GM19397 (cell line): ENCODE measurements at regions not wholly inside any gene's neighbourhood (a gene's known extent, or its start where the extent isn't known, plus 50 kb on each side); places are given as distances from the start of the nearest gene placed in this dataset.

Experiments
- ATAC-seq: cut with Tn5 transposase; IDR thresholded peaks from one replicate; pipeline ENCODE4 v1.9.1; 2021; ENCODE audit warnings: mild to moderate bottlenecking, moderate library complexity; ENCODE audit not compliant: unreplicated experiment

DNA sequence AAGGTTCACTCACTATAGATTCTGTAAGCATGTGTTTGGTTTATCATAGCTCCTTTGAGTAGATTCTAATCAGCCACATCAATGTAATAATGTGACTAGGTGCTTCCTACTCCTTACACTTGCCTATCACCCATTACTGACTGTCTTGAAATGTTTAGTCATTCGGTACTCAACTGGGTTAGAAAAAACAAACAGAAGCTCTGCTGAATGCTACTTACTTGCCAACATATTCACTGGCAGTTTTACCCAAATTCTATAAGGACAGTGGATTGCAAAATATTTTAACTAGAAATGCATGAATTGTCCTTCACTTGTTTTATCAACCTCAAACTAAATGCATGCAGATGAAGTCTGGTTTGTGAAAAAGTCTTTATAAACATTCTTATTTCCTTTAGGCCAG, 352.1 kb upstream of the ALCAM start:
- ATAC-seq: no peak

DNA sequence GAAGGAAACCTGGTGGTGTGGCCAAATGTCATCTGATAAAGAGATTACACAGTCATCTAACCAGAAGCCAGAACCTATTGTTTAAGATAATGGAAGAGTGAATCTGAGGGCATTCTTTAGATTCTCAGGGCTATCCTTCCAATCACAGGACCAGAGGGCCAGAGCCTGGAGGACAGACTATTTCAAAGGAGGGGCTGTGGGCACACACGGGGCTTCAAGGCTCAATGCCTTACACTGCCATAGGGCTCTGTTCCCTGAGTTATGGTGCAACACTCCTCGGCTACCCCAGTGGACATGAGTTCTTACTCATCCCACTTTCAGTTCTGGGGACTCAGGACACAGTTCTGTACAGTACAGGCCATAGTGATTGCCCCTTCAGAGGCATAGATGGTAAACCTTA, 343.9 kb upstream of the ALCAM start:
- ATAC-seq: no peak

DNA sequence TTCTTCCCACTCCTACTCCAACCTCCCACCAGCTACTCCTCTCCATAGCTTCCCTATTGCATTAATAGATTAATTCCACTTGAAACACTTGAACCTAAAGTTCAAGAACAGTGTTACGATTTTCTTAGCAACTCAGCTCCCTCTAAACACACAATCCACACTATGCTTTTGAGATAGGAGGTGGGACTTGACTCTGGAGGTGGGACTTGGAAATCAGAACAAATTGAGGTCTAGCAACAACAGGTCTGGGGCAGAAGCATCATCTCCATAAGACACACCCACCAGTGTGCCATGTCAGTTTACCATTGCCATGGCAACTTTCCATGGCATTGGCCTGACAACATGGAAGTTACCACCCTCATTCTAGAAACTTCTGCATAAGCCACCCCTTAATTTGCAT, 336.5 kb upstream of the ALCAM start:
- ATAC-seq: no peak

DNA sequence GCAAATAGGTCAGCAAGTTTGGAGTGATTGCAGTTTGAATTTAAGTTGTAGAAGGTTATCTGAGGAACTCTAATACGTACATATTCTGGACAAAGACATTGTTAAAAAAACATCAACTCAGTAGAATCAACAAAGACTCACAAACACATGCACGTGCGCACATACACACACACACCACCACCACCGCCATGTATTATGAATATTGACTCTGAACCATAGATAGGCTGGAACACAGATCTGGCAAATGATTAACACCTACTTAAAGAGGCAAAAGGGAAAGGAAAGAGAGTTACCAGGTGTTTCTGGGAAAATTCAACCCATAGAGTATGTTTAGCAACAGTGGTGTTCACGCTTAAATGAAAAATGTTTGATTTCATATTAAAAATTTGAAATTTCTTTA, 334.2 kb upstream of the ALCAM start:
- ATAC-seq: no peak

DNA sequence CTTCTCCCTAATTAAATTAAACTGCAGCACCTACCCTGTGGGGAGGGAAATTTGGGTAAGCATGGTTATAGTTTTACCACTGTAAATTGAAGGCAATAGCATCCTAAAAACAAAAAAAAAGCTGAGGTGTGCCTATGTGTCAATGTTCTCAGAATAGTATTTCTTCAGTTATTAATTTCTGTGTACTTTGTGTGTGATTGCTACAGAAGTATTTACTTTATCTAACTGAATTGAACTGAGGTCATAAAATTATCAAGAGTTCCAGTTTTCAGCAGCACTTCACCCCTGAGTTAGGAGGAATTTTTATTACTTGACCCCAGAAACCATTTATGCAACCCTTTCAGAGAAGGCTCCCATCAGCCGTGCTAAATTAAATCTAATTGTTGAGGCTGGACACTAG, 333.6 kb upstream of the ALCAM start:
- no peak for ATAC-seq

DNA sequence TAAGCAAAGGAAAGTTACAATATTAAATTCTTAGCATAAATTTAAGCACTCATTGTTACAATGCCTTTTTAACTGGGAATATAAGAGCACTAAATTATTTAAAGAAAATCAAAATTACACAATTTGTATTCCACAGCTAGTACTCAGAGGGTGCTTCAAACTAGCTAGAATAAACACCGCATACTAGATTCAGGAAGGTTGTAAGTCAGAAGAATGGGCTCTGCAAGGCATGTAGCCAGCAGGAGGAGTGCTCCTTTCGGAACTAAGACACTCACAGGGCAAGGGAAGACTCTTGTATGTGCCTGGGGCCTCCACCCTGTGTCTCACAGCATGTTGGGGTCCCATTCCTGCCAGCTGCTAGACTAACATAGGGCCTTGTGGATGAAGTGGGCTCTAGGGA, 327.7 kb upstream of the ALCAM start:
- ATAC-seq: no peak

DNA sequence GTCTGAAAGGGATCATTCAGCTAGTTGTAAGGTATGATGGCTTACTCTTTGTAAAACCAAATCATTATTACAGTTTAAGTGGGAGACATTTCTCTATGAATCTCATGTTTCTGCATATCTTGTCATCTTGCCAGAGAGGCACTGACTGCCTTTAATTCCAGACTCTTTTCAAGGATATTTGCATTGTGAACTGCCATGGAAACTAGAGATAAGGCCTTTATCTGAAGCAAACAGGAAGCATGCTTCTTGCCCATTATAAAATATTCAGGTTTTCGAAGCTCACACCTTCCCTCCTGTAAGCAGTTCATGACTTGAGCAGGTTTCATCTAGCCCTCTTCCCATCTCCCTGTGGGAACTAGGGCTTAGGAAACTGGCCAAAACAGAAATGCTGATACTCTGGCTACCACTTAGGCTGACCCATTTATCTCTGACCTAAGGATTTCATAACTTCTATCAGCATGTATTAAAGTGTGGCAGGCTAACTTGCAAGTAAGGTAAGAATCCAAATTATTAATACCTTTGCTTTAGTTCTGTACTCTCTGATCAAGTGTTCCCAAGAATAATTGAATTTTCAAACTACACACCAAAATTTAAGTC, 326.6 kb upstream of the ALCAM start:
- no peak for ATAC-seq

DNA sequence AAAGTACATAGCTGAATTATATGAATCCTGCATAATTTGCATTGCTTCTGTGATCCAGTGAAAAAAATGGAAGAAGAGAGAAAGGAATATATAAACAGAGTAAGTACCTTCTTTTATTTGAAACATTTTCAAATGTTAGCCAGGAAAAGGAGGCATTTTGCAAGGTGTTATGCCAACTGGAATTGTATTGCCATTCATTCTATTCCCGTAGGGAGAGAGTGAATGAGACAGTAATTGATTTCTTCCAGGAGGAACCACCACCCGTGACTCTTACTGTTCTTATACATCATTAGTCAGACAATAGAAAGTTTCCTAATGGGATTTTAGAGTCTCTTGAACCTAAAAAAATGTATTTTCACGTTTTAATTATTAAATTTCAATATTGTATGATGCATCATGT, 324.1 kb upstream of the ALCAM start:
- no peak for ATAC-seq

DNA sequence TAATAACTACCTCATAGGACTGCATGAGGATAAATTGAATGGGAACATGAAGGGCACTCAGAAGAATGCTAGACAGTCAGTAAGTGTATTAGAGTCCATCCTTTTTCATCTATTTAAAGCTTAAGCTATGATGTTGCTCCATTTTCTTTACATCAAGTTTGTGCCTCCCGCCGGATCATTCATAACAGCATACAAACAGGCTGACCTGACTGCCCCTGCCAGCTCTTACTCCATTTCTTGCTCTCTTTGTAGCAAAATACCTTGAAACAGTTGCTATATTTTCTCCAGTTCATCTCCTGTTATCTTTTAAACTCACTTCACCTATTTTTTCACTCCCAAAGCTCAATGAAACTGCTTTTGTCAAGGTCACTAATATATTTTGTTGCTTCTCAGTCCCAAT, 315.6 kb upstream of the ALCAM start:
- no peak for ATAC-seq

DNA sequence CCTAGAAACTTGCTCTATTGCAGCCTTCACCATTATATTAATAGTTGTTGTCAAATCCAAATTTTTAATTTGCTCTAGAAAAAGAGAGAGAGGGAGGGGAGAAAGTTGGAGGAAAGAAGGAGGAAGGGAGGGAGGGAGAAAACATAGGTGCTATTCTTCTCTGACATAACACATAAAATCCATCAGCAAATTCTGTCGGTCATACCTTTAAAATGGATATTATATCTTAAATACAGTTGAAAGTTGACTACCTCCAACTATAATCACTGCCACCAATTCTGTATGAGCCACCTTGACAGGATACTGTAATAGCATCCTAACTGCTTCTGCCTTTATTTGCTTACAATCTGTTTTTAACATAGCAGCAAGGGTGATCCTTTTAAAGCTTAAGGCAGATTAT, 314.7 kb upstream of the ALCAM start:
- no peak for ATAC-seq

DNA sequence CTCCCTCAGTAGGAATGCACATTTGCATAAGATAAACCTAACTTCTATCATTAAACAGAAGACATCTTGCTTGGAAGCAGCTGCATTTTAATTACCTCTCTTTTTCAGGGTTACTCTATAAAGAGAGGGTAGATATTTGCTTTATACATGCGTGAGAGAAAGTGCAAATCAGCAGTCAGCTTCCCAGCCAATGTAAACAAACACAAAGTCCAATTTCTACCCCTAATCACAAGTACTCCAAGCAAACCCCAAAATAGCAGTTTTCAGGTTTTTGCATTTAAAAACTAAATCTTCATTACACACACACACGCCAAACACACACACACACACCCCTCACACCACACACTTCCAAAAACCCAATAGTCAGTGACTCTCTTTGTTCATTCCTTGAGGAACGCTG, 303.9 kb upstream of the ALCAM start:
- no peak for ATAC-seq

DNA sequence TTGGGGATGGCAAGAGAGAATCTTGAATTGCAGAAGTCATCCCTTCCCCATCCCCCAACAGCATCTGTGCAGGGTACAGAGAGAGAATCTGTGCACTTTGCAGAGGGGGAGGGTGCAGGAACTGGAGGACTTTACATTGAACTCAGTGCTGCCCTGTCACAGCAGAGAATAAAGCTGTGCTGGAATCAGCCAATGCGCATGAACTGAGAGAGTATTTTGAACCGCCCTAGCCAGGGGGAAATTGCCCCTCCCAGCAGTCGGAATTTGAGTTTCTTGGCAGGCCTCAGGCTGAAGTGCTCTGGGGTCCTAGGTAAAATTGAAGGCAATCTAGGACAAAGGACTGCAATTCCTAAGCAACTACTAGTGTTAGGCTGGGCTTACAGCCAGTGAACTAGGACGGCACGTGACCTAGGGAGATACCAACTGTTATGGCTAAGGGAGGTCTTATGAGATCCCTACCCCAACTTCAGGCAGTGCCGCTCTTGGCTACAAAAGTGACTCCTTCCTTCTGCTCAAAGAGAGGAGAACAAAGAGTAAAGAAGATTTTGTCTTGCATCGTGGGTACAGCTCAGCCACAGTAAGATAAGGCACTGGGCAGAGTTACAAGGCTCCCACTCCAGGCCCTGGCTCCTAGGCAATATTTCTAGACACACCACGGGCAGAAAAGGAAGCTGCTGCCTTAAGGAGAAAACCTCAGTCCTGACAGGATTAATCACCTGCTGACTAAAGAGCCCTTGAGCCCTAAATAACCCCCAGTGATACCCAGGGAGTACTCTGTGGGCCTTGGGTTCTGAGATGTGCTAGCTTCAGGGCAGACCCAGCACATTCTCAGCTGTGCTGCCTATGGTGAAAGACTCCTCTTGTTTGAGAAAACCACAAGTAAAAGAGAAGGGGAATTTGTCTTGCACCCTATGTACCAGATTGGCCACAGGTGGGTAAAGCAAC, 300.5 kb upstream of the ALCAM start:
- no peak for ATAC-seq

DNA sequence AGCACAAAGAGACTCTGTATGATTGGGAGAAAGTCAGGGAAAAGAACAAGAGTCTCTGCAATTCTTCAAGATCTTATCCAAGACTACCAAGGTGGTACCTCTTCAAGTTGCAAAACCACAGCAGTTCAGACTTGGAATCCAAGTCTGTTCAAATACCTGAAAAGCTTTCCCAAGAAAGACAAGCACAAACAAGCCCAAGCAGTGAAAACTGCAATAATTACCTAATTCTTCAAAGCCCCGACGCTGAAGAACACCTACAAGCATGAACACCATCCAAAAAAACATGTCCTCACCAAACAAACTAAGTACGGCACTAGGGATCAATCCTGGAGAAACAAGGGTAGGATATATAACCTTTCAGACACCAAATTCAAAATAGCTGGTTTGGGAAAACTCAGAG, 299.3 kb upstream of the ALCAM start:
- ATAC-seq: no peak

DNA sequence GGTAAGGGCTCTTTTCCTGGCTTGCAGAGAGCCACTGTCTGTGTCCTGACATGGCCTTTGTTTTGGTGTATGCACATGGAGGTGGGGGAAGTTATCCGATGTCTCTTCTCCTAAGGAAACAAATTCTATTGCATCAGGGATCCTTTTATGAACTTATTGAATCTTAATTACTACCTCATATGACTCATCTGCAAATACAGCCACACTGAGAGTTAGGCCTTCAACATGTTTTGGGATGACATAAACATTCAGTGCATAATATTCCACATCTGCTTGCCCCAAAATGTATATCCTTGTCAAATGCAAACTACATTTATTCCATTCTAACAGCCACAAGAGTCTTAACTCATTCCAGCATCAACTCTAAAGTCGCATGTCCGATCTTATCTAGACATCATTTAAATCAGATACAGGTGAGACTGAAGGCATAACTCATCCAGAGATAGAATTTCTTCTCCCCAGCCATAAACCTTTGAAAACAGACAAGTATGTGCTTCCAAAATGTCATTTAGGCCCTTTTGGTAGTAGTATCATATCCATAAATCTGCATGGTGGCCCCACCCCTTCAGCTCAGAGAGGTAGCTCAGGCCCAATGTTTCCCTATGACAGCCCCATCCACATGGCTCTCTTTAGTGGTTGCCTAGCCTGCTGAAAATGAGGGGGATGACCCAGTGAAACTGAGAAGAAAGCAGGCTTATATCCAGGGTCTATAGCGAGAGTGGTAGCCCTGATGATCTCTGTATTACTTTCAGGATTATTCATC, 289.5 kb upstream of the ALCAM start:
- ATAC-seq: no peak

DNA sequence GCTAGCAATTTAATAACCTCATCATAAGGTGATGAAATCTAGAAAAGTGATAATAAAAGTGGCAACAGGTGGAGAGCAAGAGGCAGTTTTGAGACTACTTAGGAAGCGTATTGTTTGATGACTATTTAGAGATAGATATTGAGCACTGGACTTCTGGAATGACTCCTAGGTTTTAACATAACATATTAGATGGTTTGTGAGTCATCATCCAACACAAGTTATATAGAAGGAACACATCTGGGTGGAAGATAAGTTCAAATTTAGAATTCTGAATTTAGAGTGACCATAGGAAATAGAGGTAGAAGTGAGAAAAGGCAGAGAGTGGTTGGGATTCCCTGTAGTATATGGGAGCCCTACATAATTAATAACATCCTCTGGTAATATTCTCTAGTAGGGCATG, 282.8 kb upstream of the ALCAM start:
- no peak for ATAC-seq

DNA sequence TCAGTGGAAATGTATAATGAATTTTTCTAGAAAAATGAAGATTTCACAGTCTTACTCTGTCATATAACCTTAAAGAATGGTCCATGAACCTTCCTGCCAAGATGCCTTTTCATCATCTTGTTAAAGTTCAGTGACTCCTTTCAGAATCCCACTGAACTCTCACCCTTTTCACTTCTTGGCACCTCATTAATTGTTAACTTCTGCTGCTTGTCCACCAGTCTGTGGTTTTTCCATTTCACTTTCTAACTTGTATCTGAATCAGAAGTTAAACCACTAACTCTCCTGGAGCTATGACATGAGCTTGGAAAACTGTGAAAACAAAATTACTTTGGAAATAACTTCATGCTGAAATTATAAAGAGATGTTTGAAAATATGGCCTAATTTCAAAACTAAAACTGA, 281.2 kb upstream of the ALCAM start:
- ATAC-seq: no peak

DNA sequence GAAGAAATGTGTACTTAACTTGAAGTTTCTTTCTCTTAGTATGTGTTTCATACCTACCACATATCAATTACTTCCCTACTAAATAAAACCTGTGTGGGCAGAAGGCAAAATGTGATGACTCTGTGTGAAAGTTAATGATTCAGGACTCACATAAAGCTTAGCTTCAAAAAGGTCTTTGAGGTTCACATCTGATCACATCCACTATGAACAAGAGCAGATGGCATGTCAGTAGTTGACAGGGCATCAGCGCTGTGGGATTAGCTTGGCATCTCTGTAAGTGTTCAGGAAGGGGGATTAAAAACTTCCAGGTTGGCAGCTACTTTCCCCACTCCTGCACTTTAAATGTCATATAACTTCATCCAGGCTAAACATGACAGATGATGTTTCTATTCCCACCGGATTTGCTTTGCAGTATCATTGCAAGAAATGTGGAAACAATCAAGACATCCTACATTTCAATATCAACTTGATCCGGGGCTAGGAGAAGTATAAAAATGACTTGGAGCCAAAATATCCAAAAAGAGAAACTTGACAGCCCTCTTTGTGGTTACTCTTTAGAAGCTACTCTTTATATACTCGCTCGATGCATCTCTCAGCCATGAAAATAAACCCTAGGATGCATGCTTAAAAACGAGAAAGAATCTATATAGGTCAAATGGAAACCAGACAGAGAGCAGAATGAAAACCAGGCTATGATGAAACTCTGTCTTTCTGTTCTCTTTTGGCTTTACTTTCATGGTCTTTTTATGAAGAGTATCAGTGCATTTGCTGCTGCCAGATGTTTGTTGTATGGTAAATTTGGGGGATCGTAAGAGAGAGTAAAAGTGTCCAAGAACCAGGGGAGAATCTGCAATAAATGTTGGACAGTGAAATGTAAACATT, 273.1 kb upstream of the ALCAM start:
- ATAC-seq: no peak

DNA sequence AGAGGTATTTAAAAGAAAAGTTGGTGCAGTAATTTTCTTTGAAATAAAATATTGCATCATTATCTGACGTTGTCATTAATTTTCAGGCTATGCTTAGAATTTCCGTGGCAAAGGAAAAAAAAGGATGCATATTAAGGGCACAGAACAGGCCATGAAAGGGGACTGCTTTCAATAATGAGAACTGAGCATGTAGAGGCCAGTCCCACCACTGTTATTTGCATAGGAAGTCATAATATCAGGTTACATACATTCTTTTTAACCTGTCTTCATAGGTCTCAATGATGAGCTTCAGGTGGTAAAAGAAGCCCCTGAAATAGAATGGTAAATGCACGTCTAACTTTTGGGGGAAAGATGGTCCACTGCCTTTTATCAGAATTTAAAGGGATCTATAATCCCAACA, 272.1 kb upstream of the ALCAM start:
- ATAC-seq: no peak

DNA sequence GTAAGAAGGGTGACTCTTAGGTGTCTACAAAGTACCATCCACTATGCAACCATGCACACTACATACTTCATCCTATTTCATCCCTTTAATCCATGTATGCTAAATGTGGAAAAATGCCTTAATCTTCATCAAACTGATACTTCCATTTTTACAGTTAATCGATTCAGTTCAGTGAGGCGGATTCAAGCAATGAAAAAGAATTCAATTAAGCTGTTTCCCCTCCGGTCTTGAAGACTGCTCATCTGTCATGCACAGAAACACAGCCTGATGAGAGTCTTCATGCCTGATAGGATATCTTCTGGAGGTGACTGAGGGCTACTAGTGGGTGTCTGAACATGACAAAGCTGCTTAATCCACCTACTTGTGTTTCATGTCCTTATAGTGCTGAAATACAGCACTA, 270.6 kb upstream of the ALCAM start:
- no peak for ATAC-seq

DNA sequence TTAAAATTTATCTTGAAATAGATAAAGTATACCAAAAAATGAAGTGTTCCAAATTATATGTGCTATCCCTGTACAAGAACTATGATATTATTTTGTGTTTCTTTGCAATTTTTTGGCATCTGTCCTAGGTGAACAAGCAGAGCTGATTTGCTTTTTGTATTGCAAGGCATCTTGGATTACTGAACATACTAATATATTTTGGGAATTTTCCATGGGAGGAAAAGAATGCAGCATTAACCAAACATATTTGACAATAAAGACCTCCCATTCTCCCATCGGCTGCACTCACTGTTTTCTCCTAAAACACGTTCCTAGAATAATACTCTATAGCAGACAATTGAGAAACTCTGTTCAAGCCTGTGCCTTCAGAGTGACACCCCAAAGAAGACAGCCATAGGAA, 265.1 kb upstream of the ALCAM start:
- no peak for ATAC-seq

DNA sequence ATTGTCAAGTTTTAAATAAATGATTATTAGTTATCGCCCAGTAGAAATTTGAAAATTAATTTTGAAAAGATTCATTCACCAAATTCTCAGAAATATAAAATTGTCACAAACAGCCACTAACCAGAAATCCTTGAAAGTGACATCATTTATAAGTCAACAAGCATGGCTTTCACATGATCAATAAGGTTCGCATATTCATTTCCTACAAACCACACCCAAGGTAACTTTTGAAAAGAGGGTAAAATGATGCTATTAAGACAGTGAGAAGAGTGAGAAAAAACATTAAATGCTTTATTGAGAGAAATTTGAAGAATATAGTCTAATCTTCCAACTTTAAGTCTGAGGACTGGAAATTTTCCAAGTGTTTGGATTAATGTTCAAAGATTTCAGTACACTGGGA, 263.6 kb upstream of the ALCAM start:
- ATAC-seq: no peak
